ENCODE measurements at regions not wholly inside any gene's neighbourhood (a gene's known extent, or its start where the extent isn't known, plus 50 kb on each side); places are given as distances from the start of the nearest gene placed in this dataset.

DNA sequence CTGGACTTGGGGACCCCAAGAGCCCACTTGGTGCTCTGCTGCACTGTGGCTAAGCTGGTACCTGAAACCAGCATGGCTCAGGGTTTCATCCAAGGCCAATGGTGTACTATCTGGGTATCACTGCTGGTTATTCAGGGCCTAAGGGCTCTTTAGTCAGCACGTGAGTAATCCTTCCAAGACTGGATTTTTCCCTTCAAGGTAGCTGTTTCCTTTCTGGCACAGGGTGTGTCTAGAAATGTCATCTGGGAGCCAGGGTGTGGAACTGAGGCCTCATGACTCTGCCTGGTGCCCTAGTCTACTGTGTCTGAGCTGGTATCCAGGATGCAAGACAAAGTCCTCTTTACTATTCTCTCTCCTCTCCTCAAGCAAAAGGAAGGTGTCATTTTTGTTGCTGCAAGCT lies 99.0 kb upstream of the QRFPR start:
- BruUV-seq (replicated peaks) = no TSS peak
- ChIA-PET CTCF (ENCODE audit: low intra/inter-chr PET ratio, low total read pairs) (no interaction called here), POLR2A (no interaction called here)
- TF ChIP-seq SMC3 (IDR thresholded peaks at IDR 0.05; ENCODE audit: low read length) (no peak), SUZ12 (IDR thresholded peaks at IDR 0.05; ENCODE audit: low read depth, low read length) (no peak), FLYWCH1 (CRISPR knock-in tag; IDR thresholded peaks at IDR 0.05) (no peak), GATA4 (IDR thresholded peaks at IDR 0.05; ENCODE audit: borderline replicate concordance, low read depth) (no peak), ZNF709 (CRISPR knock-in tag; IDR thresholded peaks at IDR 0.05) (no peak), GLMP (CRISPR knock-in tag; IDR thresholded peaks at IDR 0.05; ENCODE audit: borderline replicate concordance) (no peak), RBAK (CRISPR knock-in tag; IDR thresholded peaks at IDR 0.05) (no peak), KDM3A (CRISPR knock-in tag; IDR thresholded peaks at IDR 0.05; ENCODE audit: low read depth) (no peak), ZNF629 (CRISPR knock-in tag; conservative IDR thresholded peaks at IDR 0.05) (no peak)
- TF ChIP-seq, protein P1, sequence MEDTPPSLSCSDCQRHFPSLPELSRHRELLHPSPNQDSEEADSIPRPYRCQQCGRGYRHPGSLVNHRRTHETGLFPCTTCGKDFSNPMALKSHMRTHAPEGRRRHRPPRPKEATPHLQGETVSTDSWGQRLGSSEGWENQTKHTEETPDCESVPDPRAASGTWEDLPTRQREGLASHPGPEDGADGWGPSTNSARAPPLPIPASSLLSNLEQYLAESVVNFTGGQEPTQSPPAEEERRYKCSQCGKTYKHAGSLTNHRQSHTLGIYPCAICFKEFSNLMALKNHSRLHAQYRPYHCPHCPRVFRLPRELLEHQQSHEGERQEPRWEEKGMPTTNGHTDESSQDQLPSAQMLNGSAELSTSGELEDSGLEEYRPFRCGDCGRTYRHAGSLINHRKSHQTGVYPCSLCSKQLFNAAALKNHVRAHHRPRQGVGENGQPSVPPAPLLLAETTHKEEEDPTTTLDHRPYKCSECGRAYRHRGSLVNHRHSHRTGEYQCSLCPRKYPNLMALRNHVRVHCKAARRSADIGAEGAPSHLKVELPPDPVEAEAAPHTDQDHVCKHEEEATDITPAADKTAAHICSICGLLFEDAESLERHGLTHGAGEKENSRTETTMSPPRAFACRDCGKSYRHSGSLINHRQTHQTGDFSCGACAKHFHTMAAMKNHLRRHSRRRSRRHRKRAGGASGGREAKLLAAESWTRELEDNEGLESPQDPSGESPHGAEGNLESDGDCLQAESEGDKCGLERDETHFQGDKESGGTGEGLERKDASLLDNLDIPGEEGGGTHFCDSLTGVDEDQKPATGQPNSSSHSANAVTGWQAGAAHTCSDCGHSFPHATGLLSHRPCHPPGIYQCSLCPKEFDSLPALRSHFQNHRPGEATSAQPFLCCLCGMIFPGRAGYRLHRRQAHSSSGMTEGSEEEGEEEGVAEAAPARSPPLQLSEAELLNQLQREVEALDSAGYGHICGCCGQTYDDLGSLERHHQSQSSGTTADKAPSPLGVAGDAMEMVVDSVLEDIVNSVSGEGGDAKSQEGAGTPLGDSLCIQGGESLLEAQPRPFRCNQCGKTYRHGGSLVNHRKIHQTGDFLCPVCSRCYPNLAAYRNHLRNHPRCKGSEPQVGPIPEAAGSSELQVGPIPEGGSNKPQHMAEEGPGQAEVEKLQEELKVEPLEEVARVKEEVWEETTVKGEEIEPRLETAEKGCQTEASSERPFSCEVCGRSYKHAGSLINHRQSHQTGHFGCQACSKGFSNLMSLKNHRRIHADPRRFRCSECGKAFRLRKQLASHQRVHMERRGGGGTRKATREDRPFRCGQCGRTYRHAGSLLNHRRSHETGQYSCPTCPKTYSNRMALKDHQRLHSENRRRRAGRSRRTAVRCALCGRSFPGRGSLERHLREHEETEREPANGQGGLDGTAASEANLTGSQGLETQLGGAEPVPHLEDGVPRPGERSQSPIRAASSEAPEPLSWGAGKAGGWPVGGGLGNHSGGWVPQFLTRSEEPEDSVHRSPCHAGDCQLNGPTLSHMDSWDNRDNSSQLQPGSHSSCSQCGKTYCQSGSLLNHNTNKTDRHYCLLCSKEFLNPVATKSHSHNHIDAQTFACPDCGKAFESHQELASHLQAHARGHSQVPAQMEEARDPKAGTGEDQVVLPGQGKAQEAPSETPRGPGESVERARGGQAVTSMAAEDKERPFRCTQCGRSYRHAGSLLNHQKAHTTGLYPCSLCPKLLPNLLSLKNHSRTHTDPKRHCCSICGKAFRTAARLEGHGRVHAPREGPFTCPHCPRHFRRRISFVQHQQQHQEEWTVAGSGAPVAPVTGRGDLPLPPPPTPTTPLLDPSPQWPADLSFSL (CRISPR knock-in tag; IDR thresholded peaks at IDR 0.05) = no peak
- H3K4me1 ChIP-seq (ENCODE audit: insufficient read depth, low read length) = no peaks in the 10 kb centered on the region
- no CpG with 5 or more reads among the region's 1 CpG for WGBS (ENCODE audit: low lambda C conversion rate)
- H3K27me3 ChIP-seq (ENCODE audit: control insufficient read depth in 1 of 2, insufficient read depth in 2 of 2, low read length in 2 of 2) = no peaks in the 10 kb centered on the region; a peak in 1 of 5 replicates
- no peaks in the 10 kb centered on the region for H3K9me3 ChIP-seq (ENCODE audit: low read length)
- no peak overlapping the region for H3K9ac ChIP-seq (ENCODE audit: insufficient read depth, low read depth, low read length)
- no peak overlapping the region for H3K4me3 ChIP-seq (replicated peaks in 1 of 3; ENCODE audit: insufficient read depth in 1 of 3, low read depth in 2 of 3, low read length in 3 of 3)
- in situ Hi-C loops (cut with HindIII; ENCODE audit: extremely low pct_ligation_motif_present, low pct_unique_long_range_greater_than_20kb) (no loop called here), intact Hi-C loops (cut with micrococcal nuclease; ENCODE audit: unreplicated experiment) (no loop called here)
- ATAC-seq (no peak), DNase-seq (ENCODE audit: low spot score) (no peak), FAIRE-seq (no peak)
- no peaks in the 10 kb centered on the region for H3K36me3 ChIP-seq (replicated peaks in 1 of 2; ENCODE audit: control insufficient read depth in 1 of 2, insufficient read depth in 2 of 2, low read length in 2 of 2)
- H2AFZ ChIP-seq (ENCODE audit: low read length) = no peak overlapping the region
- no peaks in the 10 kb centered on the region for H3K79me2 ChIP-seq (ENCODE audit: insufficient read depth, low read length)
- H4K20me1 ChIP-seq (ENCODE audit: insufficient read depth, low read length) = no peaks in the 10 kb centered on the region
- H3K4me2 ChIP-seq (ENCODE audit: low read depth, low read length) = no peak overlapping the region
- H3K27ac ChIP-seq (ENCODE audit: extremely low read length, insufficient read depth, low read length) = no peak overlapping the region
